ENCODE measurements at regions not wholly inside any gene's neighbourhood (a gene's known extent, or its start where the extent isn't known, plus 50 kb on each side); places are given as distances from the start of the nearest gene placed in this dataset.

DNA sequence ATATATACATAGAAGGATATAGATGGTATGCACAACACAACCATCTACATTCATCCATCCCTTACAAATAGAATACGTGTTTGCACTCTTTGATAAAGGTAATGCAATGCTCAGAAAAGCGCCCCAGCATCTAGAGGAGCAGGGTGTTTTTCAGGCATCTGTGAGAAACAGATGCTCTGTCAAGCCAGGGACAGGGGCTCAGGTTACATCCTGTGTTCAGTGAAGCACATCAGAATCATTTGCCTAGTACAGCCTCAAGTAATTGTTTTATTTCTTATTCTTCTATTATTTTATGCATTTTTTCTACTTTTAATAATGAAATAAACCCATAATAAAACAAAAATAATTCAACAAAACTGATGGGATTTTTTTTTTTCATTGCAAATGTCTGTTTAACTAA, 50.5 kb upstream of the HIF1A start (continued):
- TF ChIP-seq, protein P1, sequence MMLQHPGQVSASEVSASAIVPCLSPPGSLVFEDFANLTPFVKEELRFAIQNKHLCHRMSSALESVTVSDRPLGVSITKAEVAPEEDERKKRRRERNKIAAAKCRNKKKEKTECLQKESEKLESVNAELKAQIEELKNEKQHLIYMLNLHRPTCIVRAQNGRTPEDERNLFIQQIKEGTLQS (IDR thresholded peaks at IDR 0.05), result no peak
- TF ChIP-seq ELF1 (IDR thresholded peaks at IDR 0.05; ENCODE audit: borderline replicate concordance, low read depth) (no peak), SP1 (IDR thresholded peaks at IDR 0.05; ENCODE audit: low read depth) (no peak), YY1 (IDR thresholded peaks at IDR 0.05; ENCODE audit: extremely low read depth, insufficient replicate concordance, low read depth, low read length) (no peak), FOSL1 (IDR thresholded peaks at IDR 0.05; ENCODE audit: low read depth) (no peak), EGR1 (IDR thresholded peaks at IDR 0.05; ENCODE audit: low read depth) (no peak), CEBPB (IDR thresholded peaks at IDR 0.05; ENCODE audit: low read depth) (no peak), EZH2 (IDR thresholded peaks at IDR 0.05) (no peak)
- TF ChIP-seq, protein P2, sequence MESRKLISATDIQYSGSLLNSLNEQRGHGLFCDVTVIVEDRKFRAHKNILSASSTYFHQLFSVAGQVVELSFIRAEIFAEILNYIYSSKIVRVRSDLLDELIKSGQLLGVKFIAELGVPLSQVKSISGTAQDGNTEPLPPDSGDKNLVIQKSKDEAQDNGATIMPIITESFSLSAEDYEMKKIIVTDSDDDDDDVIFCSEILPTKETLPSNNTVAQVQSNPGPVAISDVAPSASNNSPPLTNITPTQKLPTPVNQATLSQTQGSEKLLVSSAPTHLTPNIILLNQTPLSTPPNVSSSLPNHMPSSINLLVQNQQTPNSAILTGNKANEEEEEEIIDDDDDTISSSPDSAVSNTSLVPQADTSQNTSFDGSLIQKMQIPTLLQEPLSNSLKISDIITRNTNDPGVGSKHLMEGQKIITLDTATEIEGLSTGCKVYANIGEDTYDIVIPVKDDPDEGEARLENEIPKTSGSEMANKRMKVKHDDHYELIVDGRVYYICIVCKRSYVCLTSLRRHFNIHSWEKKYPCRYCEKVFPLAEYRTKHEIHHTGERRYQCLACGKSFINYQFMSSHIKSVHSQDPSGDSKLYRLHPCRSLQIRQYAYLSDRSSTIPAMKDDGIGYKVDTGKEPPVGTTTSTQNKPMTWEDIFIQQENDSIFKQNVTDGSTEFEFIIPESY (IDR thresholded peaks at IDR 0.05; ENCODE audit: extremely low read depth, insufficient replicate concordance, low read length), result no peak

DNA sequence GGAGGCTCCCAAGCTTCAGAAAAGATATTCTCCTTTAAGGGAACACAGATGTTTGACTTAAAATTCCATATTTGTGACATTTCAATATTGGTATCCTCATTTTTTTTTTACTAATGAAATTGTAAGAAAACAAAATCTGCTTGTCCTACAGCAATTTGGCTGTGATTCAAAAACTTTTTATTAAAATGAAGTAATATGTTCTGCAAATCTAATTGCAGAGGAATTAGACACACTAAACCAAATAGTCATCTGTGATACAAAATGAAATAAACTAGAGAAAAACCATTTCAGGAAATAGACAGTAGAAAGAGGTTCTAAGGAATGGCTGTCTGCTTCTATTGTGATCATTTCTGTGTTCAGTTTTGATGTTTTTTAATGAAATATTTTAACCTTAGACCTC, 50.1 kb upstream of the HIF1A start:
- no peaks in the 10 kb centered on the region for H3K9me3 ChIP-seq (ENCODE audit: control insufficient read depth in 1 of 2, insufficient read depth in 1 of 2, low read depth in 1 of 2, low read length in 2 of 2)

More for the DNA sequence above, 50.1 kb upstream of the HIF1A start:
- H3K36me3 ChIP-seq (ENCODE audit: control insufficient read depth in 1 of 2, insufficient read depth in 2 of 2, low read length in 2 of 2), result no peaks in the 10 kb centered on the region
- no peak overlapping the region for H2AFZ ChIP-seq (ENCODE audit: low read depth, low read length, poor library complexity, severe bottlenecking)
- no peaks in the 10 kb centered on the region for H4K20me1 ChIP-seq (ENCODE audit: insufficient read depth)
- no peak overlapping the region for H3K9ac ChIP-seq (ENCODE audit: low read length)
- TF ChIP-seq, protein P1 (IDR thresholded peaks at IDR 0.05), result no peak
- TF ChIP-seq SP1 (IDR thresholded peaks at IDR 0.05; ENCODE audit: low read depth) (no peak), ZNF274 (IDR thresholded peaks at IDR 0.05; ENCODE audit: low read depth, low read length) (no peak), YY1 (IDR thresholded peaks at IDR 0.05; ENCODE audit: extremely low read depth, insufficient replicate concordance, low read depth, low read length) (no peak), EGR1 (IDR thresholded peaks at IDR 0.05; ENCODE audit: low read depth) (no peak), JUND (IDR thresholded peaks at IDR 0.05) (no peak), SRF (IDR thresholded peaks at IDR 0.05; ENCODE audit: low read depth) (no peak), TCF7L2 (IDR thresholded peaks at IDR 0.05; ENCODE audit: borderline replicate concordance, extremely low read depth, insufficient read depth, insufficient read length) (no peak), CEBPB (IDR thresholded peaks at IDR 0.05; ENCODE audit: low read depth) (no peak)
- TF ChIP-seq, protein P3, sequence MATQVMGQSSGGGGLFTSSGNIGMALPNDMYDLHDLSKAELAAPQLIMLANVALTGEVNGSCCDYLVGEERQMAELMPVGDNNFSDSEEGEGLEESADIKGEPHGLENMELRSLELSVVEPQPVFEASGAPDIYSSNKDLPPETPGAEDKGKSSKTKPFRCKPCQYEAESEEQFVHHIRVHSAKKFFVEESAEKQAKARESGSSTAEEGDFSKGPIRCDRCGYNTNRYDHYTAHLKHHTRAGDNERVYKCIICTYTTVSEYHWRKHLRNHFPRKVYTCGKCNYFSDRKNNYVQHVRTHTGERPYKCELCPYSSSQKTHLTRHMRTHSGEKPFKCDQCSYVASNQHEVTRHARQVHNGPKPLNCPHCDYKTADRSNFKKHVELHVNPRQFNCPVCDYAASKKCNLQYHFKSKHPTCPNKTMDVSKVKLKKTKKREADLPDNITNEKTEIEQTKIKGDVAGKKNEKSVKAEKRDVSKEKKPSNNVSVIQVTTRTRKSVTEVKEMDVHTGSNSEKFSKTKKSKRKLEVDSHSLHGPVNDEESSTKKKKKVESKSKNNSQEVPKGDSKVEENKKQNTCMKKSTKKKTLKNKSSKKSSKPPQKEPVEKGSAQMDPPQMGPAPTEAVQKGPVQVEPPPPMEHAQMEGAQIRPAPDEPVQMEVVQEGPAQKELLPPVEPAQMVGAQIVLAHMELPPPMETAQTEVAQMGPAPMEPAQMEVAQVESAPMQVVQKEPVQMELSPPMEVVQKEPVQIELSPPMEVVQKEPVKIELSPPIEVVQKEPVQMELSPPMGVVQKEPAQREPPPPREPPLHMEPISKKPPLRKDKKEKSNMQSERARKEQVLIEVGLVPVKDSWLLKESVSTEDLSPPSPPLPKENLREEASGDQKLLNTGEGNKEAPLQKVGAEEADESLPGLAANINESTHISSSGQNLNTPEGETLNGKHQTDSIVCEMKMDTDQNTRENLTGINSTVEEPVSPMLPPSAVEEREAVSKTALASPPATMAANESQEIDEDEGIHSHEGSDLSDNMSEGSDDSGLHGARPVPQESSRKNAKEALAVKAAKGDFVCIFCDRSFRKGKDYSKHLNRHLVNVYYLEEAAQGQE (IDR thresholded peaks at IDR 0.05; ENCODE audit: low read depth), result no peak
- TF ChIP-seq, protein P4, sequence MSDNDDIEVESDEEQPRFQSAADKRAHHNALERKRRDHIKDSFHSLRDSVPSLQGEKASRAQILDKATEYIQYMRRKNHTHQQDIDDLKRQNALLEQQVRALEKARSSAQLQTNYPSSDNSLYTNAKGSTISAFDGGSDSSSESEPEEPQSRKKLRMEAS (IDR thresholded peaks at IDR 0.05), result no peak
- BruUV-seq (replicated peaks), result no TSS peak
- H3K9me2 ChIP-seq (ENCODE audit: insufficient read depth), result no peaks in the 10 kb centered on the region
- intact Hi-C loops (cut with micrococcal nuclease), result no loop called here
- CTCF ChIA-PET, result no interaction called here
- POLR2A ChIA-PET, result no interaction called here
- no peaks in the 10 kb centered on the region for H3K4me1 ChIP-seq (ENCODE audit: control insufficient read depth in 1 of 2, insufficient read depth in 2 of 2, low read length in 2 of 2)
- H3K27me3 ChIP-seq (ENCODE audit: insufficient read depth, low read length), result no peaks in the 10 kb centered on the region
- no peak overlapping the region for H3K27ac ChIP-seq (ENCODE audit: low read depth, low read length)
- no peak for DNase-seq (ENCODE audit: low read depth, low spot score)
- H3K4me3 ChIP-seq (replicated peaks in 1 of 2; ENCODE audit: low read depth in 1 of 2, low read length in 2 of 2), result no peak overlapping the region
- H3K79me2 ChIP-seq (ENCODE audit: insufficient read depth, low read length), result no peaks in the 10 kb centered on the region
- ATAC-seq, result no peak
- RAD21 ChIA-PET (ENCODE audit: low non-redundant PET in 1 of 2, low total read pairs in 2 of 2, uncharacterized antibody in 2 of 2, unreplicated experiment in 2 of 2), result no interaction called here
- no peak overlapping the region for H3K4me2 ChIP-seq (ENCODE audit: low read length)
